ENCODE measurements at regions not wholly inside any gene's neighbourhood (a gene's known extent, or its start where the extent isn't known, plus 50 kb on each side); places are given as distances from the start of the nearest gene placed in this dataset.
A peak's percentile ranks its signal among the peaks of the same experiment; 100 is the strongest.
"Not testable (repeated sequence)": the region's sequence is repeated elsewhere in the genome, so short reads cannot be mapped to it uniquely, and the experiment has no call there.

DNA sequence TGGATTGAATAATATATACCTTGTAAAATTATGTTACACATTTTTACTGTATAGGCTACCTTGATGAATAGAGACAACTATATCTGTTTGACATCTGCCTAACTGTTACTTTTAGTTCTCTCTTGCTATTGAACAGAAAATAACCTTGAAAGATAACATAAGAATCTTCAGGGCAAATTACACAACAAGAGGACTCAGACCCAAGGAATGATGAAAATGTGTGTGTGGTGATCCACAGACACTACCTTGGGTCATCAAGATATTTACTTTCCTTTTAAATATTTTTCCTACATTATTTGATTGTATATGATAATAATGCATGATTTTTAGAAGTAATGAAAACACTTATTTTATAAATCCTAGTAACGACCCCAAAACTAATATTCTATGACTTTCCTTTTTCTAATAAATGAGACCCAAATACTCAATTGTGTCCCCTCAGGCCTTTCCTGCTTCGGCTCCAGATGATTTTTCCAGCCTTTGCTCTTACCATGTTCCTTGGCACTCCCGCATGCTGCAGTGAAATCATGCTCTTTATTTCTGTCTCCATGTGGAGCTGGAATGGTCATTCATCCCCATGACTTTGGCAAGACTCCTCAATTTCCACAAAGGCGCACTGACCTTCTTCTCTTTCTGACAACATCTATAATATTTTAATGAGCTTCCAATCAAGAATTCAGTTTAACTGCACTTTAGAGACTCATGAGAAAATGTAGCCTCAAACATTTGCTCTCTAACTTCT lies 187.6 kb downstream of the EPM2A start:
- peak; percentile 65 for DNase-seq (ENCODE audit: low read depth)

DNA sequence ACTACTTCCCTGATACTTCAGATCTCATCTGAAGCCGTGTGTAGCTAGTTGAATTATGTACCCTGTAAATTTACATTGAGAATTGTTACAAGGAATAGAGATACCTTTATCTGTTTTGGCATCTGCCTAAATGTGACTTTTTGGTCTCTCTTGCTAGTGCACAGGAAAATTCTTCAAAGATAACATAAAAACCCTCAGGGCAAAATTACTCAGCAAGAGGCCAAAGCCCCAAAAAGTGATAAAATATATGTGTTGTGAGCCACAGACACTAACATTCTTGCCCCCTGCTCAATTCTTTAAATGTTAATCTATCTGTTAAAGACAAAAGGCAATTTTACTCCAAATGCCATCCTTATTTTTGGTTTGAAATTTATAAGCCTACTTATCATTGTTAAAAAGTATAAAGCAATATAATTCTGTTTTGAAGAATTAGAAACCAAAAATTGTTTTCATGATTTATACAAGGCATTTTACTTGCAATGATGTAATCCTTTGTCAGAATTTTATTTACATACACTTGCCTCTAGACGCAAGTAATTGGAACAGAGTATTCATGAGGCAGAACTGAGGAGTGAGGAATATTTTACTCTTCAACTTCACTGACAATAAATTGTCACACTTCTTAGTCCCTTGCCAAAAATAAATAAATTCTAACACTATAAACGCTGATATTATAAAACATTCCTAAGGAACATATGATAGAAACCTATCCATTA lies 186.2 kb downstream of the EPM2A start:
- no peak for DNase-seq (ENCODE audit: low read depth)

DNA sequence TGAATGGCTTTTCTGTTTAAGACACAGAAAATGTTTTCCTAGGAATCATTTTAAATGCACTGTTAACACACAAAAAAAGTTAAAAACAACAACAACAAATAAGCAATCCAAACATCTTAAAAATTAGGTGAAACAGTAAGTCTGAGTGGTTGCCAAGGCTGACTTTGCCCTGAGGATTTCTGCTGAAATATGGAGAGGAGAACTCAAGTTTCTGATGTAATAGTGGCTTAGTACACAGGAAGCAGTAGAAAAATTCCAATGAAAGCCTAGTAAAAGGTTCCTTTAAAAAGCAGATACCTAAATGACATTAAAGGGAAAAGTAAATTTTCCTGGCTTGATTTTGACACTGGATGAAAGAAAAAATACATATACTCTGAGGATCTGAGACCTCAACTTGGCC lies 184.2 kb downstream of the EPM2A start:
- peak; percentile 57 for DNase-seq (ENCODE audit: low read depth)

DNA sequence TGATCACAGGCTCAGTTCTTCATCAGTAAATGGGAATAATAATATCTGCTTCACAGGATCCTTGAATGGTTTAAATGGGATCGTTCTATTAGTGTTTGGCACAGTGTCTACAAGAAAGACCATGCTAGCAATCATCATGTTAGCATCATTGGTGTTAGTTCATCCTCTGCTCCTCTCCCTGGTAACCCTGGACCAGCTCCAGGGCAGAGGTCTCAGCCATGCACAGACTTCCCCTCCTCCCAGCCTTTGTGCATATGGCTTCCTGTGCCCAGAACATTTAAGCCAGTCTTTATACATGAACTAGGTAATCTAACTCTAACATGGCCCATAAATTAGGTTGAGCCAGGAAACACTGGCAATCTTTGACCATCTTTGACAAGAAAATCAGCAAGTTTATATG lies 180.2 kb downstream of the EPM2A start:
- no peak for DNase-seq (ENCODE audit: low read depth)

DNA sequence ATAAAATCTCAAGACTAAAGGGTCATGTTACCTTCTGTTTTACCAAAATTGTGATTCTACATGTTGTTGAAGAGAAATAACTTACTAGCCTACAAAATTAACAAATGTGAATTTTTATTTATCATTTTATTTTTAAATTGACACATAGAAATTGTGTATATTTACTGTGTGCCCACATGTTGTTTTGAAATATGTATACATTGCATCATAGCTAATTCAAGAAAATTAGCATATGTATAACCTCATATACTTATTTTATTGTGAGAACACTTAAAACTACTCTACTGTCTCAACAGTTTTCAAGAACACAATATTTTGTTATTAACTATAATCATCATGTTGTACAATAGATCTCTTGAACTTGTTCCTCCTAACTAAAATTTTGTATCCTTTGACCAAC lies 177.8 kb downstream of the EPM2A start:
- no peak for DNase-seq (ENCODE audit: low read depth)

DNA sequence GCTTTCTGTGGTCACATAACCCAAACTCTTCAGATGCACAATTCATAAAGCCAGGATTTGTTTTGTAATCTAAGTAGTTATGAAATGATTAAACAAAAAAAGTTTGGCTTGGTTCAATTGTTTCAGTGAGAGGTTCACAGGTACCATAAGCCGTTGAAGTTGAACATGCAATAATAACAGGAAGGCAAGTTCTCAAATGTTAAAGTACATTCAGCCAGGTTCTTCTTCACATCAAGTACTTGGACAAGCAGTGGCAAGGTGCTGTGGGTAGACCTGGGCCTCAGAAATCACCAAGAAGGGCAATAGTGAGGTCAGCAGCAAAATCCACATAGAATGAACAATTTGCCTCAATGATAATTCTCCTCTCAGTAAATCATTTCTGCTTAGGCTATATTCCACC lies 175.5 kb downstream of the EPM2A start:
- no peak for DNase-seq (ENCODE audit: low read depth)

DNA sequence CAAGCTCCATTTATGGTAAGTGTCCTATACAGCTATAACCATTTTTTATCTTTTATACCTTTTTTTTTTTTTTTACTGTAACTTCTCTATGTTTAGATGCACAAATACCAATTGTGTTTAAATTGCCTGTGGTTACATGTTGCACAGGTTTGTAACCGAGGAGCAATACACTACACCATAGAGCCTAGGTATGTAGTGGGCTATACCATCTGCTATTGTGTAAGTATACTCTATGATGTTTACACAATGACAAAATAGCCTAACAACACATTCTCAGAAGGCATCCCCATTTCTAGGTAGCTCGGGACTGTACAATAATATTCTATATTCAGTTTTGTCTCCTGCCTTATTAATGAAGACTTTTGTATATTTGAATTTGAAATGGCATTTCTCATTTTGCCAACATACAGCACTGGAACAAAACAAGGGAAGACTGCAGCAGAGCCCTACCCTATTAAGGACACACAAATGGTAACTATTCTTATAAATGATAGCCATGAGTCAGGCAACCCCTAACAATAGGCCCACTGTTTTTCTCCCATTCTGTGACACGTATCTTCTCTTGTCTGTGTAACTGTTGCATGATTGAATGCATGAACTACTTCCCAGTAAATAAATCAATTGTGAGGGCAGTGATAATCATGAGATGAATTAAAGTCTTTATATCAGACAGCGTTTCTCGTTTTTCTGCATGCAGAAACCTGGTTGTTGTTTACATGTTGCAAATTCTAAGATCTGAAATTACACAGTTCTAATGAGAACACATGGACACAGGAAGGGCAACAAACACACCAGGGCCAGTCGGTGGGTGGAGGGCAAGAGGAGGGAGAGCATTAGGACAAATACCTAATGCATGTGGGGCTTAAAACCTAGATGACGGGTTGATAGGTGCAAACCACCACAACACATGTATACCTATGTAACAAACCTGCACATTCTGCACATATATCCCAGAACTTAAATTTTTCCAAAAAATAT lies 173.9 kb downstream of the EPM2A start:
- DNase-seq (ENCODE audit: low read depth), result no peak

DNA sequence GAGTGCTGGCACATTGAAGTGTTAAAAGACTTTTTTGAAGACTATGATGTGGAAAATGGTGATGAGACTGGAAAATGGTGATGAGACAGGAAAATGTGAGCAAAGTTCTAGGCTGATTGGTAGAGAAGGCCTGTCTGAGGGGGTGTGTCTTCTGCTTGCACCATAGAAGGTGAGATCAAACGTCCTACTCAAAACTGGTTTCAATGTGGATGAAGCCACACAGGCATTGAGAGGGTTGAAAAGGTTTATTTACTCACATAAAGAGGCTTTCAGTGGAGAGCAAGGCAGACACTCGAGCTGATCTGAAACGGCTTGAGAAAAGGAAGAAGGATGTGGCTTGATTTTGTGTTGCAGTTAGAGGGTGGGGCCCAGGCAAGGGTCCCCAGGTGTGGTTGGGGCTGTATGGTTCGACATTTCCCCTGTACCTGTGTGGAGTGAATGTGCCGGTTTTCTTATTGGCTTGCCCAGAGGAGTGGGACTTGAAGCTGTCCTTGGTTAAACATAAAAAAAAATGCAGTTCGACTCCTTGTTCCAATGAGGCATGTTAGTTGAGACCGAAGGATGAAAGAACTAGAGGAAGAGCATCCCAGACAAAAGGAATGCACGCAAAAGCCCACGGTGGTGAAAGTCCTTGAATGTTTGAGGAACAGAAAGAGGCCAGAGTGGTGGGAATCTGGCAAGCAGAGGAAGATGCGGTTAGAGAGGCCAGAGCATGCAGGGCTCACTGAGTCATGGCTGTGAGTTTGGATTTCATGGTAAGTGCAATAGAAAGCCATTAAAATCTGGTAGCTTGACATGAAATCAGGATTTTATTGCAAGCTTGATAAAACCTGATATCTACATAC lies 172.3 kb downstream of the EPM2A start:
- peak; percentile 39 for DNase-seq (ENCODE audit: low read depth)

DNA sequence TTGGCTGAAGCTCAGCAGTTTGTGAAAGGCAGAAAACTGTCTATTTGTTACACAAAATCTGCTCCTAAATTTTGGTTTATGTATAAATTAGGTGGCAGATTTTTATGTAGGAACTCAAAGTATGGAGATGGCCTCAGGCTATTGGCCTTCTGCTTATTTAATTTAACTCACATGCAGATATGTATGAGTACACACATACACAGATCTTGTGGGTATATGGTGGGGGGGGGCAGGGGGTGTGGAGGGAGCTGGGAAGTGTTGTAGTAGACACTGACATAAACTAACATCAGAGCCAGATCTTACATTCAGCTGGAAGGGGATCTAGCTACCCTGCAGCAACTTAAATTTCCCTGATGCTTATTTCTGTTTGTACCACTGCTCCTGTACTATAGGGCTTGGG lies 170.8 kb downstream of the EPM2A start:
- DNase-seq (ENCODE audit: low read depth), result no peak

DNA sequence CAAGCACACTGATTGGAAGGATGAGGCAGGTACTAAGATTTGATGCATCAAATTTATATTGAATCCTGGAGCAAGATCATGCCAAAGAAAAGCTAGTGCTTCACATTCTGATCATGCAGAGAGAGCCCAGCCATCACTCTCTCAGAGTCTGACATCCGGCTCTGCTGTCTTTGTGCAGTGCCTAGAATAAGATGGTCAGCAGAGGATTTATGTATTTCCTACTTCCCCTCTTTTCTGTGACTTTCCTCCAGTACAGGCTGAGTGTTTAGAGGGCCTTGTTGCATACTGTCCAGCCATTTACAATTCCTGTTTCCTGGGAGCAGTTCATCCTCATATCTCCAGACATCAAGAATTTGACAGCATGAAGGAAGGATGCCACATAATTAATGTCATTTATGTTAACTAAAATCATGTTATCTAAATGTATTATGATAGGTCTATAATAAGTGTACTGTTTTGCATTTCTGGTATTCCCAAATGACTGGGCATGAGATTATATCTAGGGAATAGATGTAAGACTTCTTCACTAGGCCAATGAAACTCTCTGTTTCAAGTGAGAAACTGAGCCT lies 167.6 kb downstream of the EPM2A start:
- DNase-seq (ENCODE audit: low read depth), result no peak

DNA sequence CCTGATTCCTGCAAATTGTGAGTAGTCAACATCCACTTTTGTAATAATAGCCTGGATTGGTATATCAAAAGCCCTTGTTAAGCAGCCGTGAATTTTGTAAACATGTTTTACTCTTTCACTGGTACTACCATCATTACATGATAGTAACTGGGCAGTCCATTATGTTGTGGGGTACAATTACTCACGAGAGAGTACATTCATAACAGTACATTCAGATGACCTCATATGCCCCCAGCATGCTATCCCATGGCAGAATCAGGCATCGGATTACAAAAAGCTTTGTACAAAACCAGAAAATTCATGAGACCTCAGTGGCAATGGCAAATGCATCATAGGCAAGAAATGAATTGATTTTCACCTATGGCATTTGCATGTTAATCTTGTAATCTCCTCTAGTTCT lies 166.2 kb downstream of the EPM2A start:
- DNase-seq (ENCODE audit: low read depth), result peak; percentile 72

DNA sequence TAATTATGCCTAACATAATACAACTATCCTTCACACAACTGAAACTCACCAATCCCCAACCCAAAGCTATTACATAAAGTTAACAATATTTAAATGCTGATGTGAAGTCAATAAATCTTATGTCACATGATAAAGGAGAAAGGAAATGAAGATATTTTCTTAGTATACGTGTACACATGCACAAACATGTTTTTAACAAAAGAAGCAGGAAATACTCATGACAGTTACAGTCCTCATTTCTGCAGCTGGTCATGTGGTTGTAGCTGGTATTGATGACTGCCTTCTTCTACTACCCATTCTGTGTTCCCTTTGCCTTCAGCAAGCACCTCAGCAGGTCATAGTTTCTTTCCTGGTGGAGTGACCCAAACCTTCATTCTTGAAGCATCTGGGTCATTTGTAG lies 165.0 kb downstream of the EPM2A start:
- not testable (repeated sequence) for DNase-seq (ENCODE audit: low read depth)

DNA sequence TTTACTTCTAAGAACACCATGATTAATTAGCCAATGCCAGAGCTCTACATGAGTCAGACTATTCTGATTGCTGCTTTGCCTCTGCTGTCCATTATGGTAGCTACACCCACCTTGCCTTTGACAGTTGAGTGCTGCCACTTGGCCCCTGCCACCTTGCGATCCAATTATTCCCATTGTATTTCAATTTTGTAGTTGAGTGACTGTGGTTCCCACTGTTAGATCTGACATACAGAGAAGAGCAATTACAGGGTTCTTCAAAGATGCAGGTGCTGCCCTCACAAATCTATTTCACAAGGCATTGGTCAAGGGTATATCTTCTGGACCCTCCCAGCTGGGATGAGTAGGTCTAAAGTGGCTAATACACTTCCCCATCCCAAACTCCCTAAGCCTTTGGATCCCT lies 161.1 kb downstream of the EPM2A start:
- not testable (repeated sequence) for DNase-seq (ENCODE audit: low read depth)
